IMR-90 (cell line): ENCODE measurements at regions not wholly inside any gene's neighbourhood (a gene's known extent, or its start where the extent isn't known, plus 50 kb on each side); places are given as distances from the start of the nearest gene placed in this dataset.

Experiments
- ATAC-seq: fragments of 200-7000 bp; cut with Tn5 transposase; 2 replicates; pipeline ENCODE4 v1.9.1; 2020; ENCODE audit warnings: low read depth, mild to moderate bottlenecking, moderate library complexity
- BruUV-seq: library from RNA; stranded (reverse); fragments of 400-500 nt; replicated peaks from 2 replicates; lab custom pipeline; 2021; lab: Mats Ljungman, UMichigan
- CTCF ChIA-PET: fragments of 300-600 bp; formaldehyde crosslinking; extraction: SDS; loops from one replicate; lab custom pipeline; 2021; ENCODE audit warnings: antibody characterized with exemption; lab: Yijun Ruan, JAX
- POLR2A ChIA-PET: fragments of 300-600 bp; sonication (Branson Sonifier 250); formaldehyde crosslinking; loops from one replicate; lab custom pipeline; 2022; ENCODE audit warnings: antibody characterized with exemption; ENCODE audit not compliant: unreplicated experiment; lab: Charles Lee
- DNase-seq: peaks from one replicate; pipeline ENCODE4 v3.0.0; 2013
- H2AFZ ChIP-seq: replicated peaks from 2 replicates; pipeline ENCODE3; 2013; ENCODE audit warnings: low read length, mild to moderate bottlenecking; ENCODE audit not compliant: poor library complexity
- H2AK5ac ChIP-seq: 2 replicates; pipeline ENCODE4 v1.6.1; 2013; ENCODE audit warnings: low read depth, low read length, inconsistent platforms
- H2AK9ac ChIP-seq: replicated peaks from 2 replicates; pipeline ENCODE3; 2013; ENCODE audit warnings: mild to moderate bottlenecking, low read depth, low read length, moderate library complexity; ENCODE audit not compliant: poor library complexity
- H2BK120ac ChIP-seq: 2 replicates; pipeline ENCODE4 v1.6.1; 2013; ENCODE audit warnings: low read depth, low read length, inconsistent platforms
- H2BK15ac ChIP-seq: 3 replicates; pipeline ENCODE4 v1.6.1; 2013; ENCODE audit warnings: low read depth, low read length, inconsistent platforms
- H2BK20ac ChIP-seq: 2 replicates; pipeline ENCODE4 v1.6.1; 2013; ENCODE audit warnings: low read depth, mild to moderate bottlenecking, inconsistent platforms, low read length, moderate library complexity
- H2BK5ac ChIP-seq: 2 replicates; pipeline ENCODE4 v1.6.1; 2013; ENCODE audit warnings: mild to moderate bottlenecking, low read depth, low read length, inconsistent platforms; ENCODE audit not compliant: poor library complexity, severe bottlenecking
- H3K14ac ChIP-seq: replicated peaks from 2 replicates; pipeline ENCODE4 v1.6.1; 2013; ENCODE audit warnings: low read depth, low read length, inconsistent platforms
- H3K18ac ChIP-seq: 2 replicates; pipeline ENCODE4 v1.6.1; 2013; ENCODE audit warnings: low read depth, low read length, control low read depth
- H3K23ac ChIP-seq: 2 replicates; pipeline ENCODE4 v1.6.1; 2013; ENCODE audit warnings: low read depth, low read length, inconsistent platforms
- H3K27ac ChIP-seq: 2 replicates; pipeline ENCODE4 v1.5.1; 2013; ENCODE audit warnings: mild to moderate bottlenecking, control low read depth, low read length; ENCODE audit not compliant: insufficient read depth
- H3K27me3 ChIP-seq: 2 replicates; pipeline ENCODE4 v1.6.1; 2013; ENCODE audit warnings: low read length; ENCODE audit not compliant: control insufficient read depth, insufficient read depth
- H3K36me3 ChIP-seq: 2 replicates; pipeline ENCODE4 v1.6.1; 2013; ENCODE audit warnings: low read length, mixed read lengths; ENCODE audit not compliant: control insufficient read depth, insufficient read depth
- H3K4ac ChIP-seq: 2 replicates; pipeline ENCODE4 v1.6.1; 2013; ENCODE audit warnings: low read depth, low read length, inconsistent platforms
- H3K4me1 ChIP-seq: 2 replicates; pipeline ENCODE4 v1.6.1; 2013; ENCODE audit warnings: low read length, mixed read lengths; ENCODE audit not compliant: control insufficient read depth, insufficient read depth
- H3K4me2 ChIP-seq: 2 replicates; pipeline ENCODE4 v1.6.1; 2013; ENCODE audit warnings: low read depth, mild to moderate bottlenecking, control low read depth, low read length, moderate library complexity
- H3K4me3 ChIP-seq: 2 replicates; pipeline ENCODE4 v1.5.1; 2013; ENCODE audit warnings: low read depth, mild to moderate bottlenecking, control low read depth, low read length, moderate library complexity; ENCODE audit not compliant: insufficient read depth
- H3K56ac ChIP-seq: 2 replicates; pipeline ENCODE4 v1.6.1; 2013; ENCODE audit warnings: low read length, inconsistent platforms; ENCODE audit not compliant: insufficient read depth; ENCODE audit errors: extremely low read depth
- H3K79me1 ChIP-seq, 2 experiments: 2 replicates each; pipeline ENCODE4 v1.6.1; 2013; ENCODE audit warnings: low read length in 2 of 2, inconsistent platforms in 1 of 2, low read depth in 1 of 2
- H3K9ac ChIP-seq: 2 replicates; pipeline ENCODE4 v1.6.1; 2013; ENCODE audit warnings: low read depth, low read length, control low read depth
- H3K9me1 ChIP-seq: 2 replicates; pipeline ENCODE4 v1.6.1; 2013; ENCODE audit warnings: low read length, inconsistent platforms; ENCODE audit not compliant: insufficient read depth
- H3K9me3 ChIP-seq: 2 replicates; pipeline ENCODE4 v1.6.1; 2013; ENCODE audit warnings: low read length; ENCODE audit not compliant: control insufficient read depth, insufficient read depth
- H4K20me1 ChIP-seq: 2 replicates; pipeline ENCODE4 v1.6.1; 2013; ENCODE audit warnings: low read length, inconsistent platforms; ENCODE audit not compliant: insufficient read depth
- H4K5ac ChIP-seq: 2 replicates; pipeline ENCODE4 v1.6.1; 2013; ENCODE audit warnings: mild to moderate bottlenecking, low read depth, low read length, control low read depth
- H4K8ac ChIP-seq, 2 experiments: 2 replicates each; pipeline ENCODE4 v1.6.1; 2013; ENCODE audit warnings: low read depth in 2 of 2, low read length in 2 of 2, control low read depth in 1 of 2, inconsistent platforms in 1 of 2
- H4K91ac ChIP-seq: 2 replicates; pipeline ENCODE4 v1.6.1; 2013; ENCODE audit warnings: low read depth, low read length, inconsistent platforms; ENCODE audit not compliant: insufficient read depth
- BHLHE40 ChIP-seq: fragments of 150-350 bp; IDR thresholded peaks from 2 replicates; pipeline ENCODE4 v1.6.1; 2016; ENCODE audit warnings: mild to moderate bottlenecking, low read depth, low read length
- MAZ ChIP-seq: IDR thresholded peaks from 2 replicates; pipeline ENCODE4 v1.6.1; 2012; ENCODE audit warnings: low read depth, mild to moderate bottlenecking, low read length, improper control_type of control experiment, moderate library complexity, borderline replicate concordance
- MXI1 ChIP-seq: IDR thresholded peaks from 2 replicates; pipeline ENCODE4 v1.6.1; 2012; ENCODE audit warnings: low read depth, mild to moderate bottlenecking, low read length, moderate library complexity, borderline replicate concordance
- NFE2L2 ChIP-seq: fragments of 150-350 bp; IDR thresholded peaks from 2 replicates; pipeline ENCODE4 v1.6.1; 2016; ENCODE audit warnings: low read depth, mild to moderate bottlenecking, low read length
- RCOR1 ChIP-seq: IDR thresholded peaks from 2 replicates; pipeline ENCODE4 v1.6.1; 2012; ENCODE audit warnings: mild to moderate bottlenecking, low read length, improper control_type of control experiment; ENCODE audit not compliant: insufficient replicate concordance
- RFX5 ChIP-seq: IDR thresholded peaks from 2 replicates; pipeline ENCODE4 v1.8.0; 2012; ENCODE audit warnings: low read depth, mild to moderate bottlenecking, low read length, moderate library complexity
- SMC3 ChIP-seq: fragments of 150-350 bp; IDR thresholded peaks from 2 replicates; pipeline ENCODE4 v1.6.1; 2016; ENCODE audit warnings: low read depth, mild to moderate bottlenecking, antibody characterized with exemption, low read length, moderate library complexity
- USF2 ChIP-seq: fragments of 150-350 bp; IDR thresholded peaks from 2 replicates; pipeline ENCODE4 v1.6.1; 2017; ENCODE audit warnings: mild to moderate bottlenecking, antibody characterized with exemption, low read length, low read depth
- WGBS, 2 experiments: methylation state at CpG; one replicate each; pipeline versions ENCODE4 v1.1.5 to v1.1.7; 2013; ENCODE audit warnings: missing lambda C conversion rate in 2 of 2; ENCODE audit not compliant: insufficient read length in 1 of 2; ENCODE audit errors: extremely low coverage in 2 of 2; 5-methylcytosine and 5-hydroxymethylcytosine counted together
- dilution Hi-C: fragments of 300-500 bp; cut with HindIII; formaldehyde crosslinking; loops from one replicate; pipeline ENCODE4 v1.14.3; 2018; ENCODE audit warnings: low sequenced_read_pairs; ENCODE audit not compliant: unreplicated experiment
- in situ Hi-C: fragments of 300-500 bp; cut with MboI; formaldehyde crosslinking; loops from 3 replicates; pipeline ENCODE4 v1.14.3; 2019; ENCODE audit warnings: low sequenced_read_pairs, inconsistent platforms, mixed read lengths
- intact Hi-C: fragments of 100-400 bp; cut with micrococcal nuclease; formaldehyde crosslinking; loops from 2 replicates; pipeline ENCODE4 v1.10.0; 2022
- TF ChIP-seq, protein P1 (sequence below): conservative IDR thresholded peaks from 2 replicates; pipeline ENCODE4 v1.5.1; 2012; ENCODE audit warnings: mild to moderate bottlenecking, low read depth, low read length, improper control_type of control experiment

DNA sequence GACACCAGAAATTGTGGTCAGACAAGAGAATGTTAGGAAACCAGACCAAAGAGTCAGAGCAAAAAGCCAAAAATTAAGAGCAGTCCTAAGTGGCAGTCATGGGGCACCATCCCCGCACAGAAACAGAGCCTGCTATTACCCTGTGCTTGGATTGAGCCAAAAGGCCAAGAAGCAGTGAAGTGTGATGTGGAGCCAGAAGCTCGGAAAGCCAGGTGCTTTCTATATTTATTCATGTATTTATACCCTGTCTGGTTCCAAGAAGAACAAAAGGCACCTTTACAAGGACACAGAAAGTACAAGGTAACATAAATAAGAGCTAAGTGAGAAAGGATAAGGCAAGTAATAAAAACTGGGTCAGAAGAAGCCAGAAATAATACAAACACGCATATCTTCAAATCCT is 336.2 kb upstream of the CNR1 start:
- intact Hi-C loops (no loop called here), dilution Hi-C loops (no loop called here), in situ Hi-C loops (no loop called here)
- Histone ChIP-seq H3K27me3 (no peaks in the 10 kb centered on the region), H2BK20ac (no peak overlapping the region), H3K27ac (no peak overlapping the region), H3K9me3 (no peaks in the 10 kb centered on the region), H3K4me3 (no peak overlapping the region), H4K20me1 (no peaks in the 10 kb centered on the region), H3K23ac (no peak overlapping the region), H4K5ac (no peak overlapping the region), H2BK5ac (no peak overlapping the region), H3K18ac (no peak overlapping the region), H3K79me1 (no peaks in the 10 kb centered on the region), H3K56ac (no peak overlapping the region), H3K14ac (no peak overlapping the region), H3K4me1 (no peaks in the 10 kb centered on the region), H3K36me3 (no peaks in the 10 kb centered on the region), H3K9ac (no peak overlapping the region), H2AFZ (no peak overlapping the region), H2BK15ac (no peak overlapping the region), H4K91ac (no peak overlapping the region), H2AK9ac (no peak overlapping the region), H3K4ac (no peak overlapping the region), H4K8ac (no peak overlapping the region), H2AK5ac (no peak overlapping the region), H2BK120ac (no peak overlapping the region), H3K9me1 (no peaks in the 10 kb centered on the region), H3K4me2 (no peak overlapping the region)
- TF ChIP-seq SMC3: no peak
- no peak for TF ChIP-seq RFX5
- TF ChIP-seq MAZ: no peak
- TF ChIP-seq NFE2L2: no peak
- TF ChIP-seq, protein P1, sequence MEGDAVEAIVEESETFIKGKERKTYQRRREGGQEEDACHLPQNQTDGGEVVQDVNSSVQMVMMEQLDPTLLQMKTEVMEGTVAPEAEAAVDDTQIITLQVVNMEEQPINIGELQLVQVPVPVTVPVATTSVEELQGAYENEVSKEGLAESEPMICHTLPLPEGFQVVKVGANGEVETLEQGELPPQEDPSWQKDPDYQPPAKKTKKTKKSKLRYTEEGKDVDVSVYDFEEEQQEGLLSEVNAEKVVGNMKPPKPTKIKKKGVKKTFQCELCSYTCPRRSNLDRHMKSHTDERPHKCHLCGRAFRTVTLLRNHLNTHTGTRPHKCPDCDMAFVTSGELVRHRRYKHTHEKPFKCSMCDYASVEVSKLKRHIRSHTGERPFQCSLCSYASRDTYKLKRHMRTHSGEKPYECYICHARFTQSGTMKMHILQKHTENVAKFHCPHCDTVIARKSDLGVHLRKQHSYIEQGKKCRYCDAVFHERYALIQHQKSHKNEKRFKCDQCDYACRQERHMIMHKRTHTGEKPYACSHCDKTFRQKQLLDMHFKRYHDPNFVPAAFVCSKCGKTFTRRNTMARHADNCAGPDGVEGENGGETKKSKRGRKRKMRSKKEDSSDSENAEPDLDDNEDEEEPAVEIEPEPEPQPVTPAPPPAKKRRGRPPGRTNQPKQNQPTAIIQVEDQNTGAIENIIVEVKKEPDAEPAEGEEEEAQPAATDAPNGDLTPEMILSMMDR: no peak
- no peak for TF ChIP-seq BHLHE40
- TF ChIP-seq RCOR1: no peak
- TF ChIP-seq USF2: no peak
- TF ChIP-seq MXI1: no peak
- POLR2A ChIA-PET: no interaction called here
- WGBS, 2 experiments: 20% methylated on average over 1 of the region's 3 CpGs; no CpG with 5 or more reads in 1 of the 2 experiments
- no TSS peak for BruUV-seq
- DNase-seq (no peak), ATAC-seq (no peak)
- CTCF ChIA-PET: no interaction called here
